Effector CD8-positive, alpha-beta T cell (primary cell): ENCODE measurements at regions not wholly inside any gene's neighbourhood (a gene's known extent, or its start where the extent isn't known, plus 50 kb on each side); places are given as distances from the start of the nearest gene placed in this dataset.

Experiments used
- DNase-seq: peaks from one replicate; lab custom pipeline; 2025; lab: John Stamatoyannopoulos, UW

DNA sequence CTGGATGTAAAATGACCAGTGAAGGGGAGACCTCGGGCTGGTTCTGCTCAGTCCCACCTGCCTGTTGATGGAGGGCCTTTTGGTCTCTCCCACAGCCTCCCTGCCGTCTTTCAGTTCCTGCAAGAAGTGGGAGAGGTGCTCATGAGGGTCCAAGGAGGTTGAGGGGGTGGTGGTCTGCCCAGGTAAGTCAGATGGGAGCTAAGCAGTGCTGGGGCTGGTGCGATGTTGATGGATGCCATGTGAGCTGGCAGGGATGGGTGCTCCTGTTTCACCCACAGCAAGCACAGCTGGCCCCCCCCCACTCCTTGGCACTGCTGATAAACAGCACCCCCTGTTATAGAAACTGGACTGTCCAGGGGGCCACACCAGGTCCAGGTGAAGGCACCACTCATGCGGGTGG is 145.6 kb downstream of the NSG2 start:
- DNase-seq = no peak

DNA sequence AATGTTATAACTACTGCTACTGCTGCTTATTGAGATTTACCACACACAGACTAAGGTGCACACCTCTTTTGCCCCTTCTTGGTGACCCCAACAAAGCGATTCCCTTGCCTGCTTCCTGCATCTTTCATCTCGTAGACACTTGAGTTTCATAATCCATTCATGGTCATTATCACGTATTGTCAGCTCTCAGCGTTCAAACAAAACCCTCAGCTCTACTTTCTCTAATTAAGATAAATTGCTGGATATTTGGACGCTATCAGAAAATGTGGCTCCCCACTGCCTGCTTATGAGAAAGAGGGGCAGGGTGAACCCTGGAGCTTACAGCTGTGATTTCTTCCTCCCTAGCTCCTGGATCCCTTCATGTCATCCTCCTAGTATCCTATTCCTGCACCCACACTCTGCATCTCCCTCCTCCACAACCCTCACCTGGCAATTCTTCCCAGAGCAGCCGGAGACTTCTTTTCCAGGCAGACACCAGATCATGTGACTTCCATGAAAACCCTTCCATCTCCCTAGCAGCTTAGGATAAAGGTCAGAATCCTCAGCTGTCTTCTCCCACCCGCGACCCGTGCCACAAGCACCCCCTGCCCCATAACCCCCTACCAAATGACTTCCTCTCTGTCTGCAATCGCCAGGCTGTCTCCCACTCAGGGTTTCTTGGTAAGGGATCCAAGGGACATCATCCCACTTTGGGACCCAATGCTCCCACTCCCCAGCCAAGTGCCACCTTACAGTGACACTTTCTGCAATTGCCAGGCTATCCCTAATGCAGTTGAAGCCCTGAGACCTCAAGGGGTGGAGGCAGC is 146.5 kb downstream of the NSG2 start:
- no peak for DNase-seq

DNA sequence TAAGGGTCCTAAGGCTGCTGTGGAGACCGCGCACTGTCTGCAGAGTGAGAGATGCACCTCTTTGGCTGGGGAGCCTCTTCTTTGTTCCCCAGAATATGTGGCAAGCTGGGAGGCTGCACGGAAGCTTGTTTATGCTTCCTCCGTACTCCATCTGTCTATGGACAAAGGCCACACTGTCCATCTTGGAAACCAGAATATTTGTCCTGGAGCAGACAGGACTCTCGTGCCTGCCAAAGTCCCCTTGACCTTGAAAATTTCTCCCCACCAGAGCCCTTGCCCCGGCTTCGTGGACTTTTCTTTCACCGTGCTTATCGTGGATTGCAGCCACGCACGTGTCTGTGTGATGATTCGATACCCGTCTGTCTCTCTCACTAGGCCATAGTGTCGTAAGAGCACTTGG is 147.4 kb downstream of the NSG2 start:
- no peak for DNase-seq

DNA sequence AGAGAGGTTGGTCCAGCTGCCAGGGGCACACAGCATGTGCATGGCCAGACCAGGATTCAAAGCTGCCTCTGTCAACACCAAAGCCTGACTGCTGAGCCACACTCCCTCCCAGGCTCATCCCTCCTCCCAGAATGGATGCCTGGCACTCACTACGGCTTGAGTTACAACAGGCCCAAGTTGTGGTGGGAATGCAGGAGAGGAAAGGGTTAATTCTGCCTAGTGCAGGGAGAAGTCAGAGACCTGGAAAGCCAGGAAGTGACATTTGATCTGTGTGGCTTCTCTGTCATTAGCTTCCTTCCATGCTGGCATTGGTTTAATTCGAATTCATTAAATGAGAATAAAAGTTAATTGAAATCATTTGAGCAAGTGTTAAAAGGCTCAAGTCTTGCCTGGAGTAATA is 150.0 kb downstream of the NSG2 start:
- no peak for DNase-seq

DNA sequence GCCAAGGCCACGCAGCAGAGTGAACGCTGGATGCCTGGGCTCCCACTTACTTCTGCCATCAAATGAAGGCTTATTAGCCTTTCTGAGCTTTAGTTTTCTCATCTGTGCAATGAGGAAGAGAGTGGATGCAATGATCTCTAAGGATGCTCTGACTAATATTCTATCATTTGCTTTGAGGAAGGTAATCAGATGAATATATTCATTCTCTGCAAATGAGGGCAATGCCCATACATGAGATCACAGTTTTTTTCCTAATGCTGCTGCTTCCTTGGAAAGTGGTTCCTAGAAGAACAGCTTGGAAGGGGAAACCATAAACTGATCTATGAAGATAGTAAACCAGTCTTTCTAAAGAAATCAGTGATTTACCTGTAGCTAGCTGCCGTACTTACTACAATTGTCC is 152.4 kb downstream of the NSG2 start:
- no peak for DNase-seq

DNA sequence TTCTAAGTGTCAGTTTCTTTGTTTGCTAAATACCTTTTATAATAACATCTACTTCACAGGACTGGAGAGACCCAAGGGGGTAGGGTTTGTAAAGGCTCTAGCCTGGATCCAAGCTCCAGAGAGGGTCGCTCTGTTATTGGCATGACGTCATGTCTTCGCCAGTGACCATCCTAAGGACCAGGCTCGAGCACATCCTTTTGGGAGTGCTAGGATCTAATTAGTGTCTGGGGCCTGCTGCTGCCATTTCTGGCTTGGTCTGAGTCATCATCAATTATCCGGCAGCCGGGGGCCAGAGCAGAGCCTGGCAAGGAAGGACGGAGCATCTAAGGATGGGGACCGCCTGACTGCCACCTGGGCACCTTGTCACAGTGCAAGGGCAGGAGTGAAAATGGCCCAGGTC is 153.0 kb downstream of the NSG2 start:
- no peak for DNase-seq

DNA sequence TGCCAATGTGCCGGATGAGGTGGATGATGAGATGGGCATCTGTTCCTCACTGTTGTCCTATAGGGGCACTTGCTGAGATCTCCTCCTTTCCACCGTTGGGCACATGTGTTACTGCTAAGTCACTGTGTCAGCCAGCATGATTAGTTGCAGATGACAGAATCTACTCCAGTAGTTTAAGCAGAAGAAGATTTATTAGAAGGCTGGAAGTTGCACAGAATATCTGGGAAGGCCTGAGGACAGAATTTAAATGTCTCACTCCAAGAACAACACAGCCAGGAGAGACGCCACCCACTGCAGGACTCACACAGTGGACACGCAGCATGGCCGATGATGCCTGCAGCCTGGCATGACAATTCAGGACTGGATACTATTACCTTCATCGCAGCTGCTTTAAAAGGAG is 157.5 kb downstream of the NSG2 start:
- no peak for DNase-seq

DNA sequence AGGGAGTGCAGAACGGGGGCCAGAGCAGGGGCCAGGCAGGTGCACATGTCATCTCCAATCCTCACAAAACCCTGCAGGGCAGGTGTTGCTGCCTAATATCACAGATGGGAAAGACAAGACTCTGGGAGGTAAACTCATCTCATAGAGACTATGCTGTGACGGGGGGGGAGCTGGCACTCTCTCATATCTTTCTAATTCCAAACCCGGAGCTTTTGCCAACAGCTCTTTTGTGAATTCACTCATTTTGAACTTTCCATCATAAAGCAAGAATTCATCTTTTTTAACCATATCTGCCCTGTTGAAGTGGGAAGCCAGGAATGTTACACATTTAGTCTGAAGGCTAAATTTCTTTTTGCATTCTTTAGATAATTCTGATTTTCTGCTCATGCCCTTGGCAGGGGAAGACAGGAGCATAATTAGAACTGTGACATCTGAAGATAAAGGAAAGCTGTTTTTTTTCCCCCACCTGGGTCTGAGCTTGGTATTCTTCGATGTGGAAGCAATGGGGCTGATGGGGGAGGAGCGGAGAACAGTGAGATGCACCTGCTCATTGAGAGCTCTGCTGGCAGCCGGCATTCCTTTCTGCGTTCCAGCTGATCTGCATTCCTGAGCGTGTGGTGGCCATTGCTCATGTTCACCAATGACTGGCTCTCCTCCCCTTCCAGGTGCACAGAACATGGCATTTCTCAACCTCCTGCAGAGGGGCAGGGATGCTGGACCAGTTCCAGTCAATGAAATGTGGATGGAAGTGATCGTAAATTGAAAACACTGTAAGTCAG is 159.2 kb downstream of the NSG2 start:
- DNase-seq = no peak

DNA sequence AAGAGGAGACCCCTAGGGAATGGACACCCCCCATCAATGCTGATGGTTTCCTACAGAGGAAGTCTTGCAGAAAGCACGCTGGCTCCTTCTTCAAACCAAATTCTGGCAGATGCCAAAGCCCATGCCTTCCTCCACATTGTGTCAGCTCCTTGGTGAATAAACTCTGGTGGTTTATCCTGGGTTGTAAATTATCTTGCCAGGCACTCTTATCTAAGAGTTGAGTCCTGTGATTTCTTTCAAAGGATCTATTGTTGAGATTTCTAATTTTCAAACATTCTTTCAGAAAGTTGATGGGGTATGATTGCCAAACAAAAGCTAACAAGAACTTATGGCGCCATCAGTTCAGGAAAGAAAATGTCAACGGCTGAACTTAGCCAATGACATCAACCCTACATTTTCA is 160.4 kb downstream of the NSG2 start:
- no peak for DNase-seq

DNA sequence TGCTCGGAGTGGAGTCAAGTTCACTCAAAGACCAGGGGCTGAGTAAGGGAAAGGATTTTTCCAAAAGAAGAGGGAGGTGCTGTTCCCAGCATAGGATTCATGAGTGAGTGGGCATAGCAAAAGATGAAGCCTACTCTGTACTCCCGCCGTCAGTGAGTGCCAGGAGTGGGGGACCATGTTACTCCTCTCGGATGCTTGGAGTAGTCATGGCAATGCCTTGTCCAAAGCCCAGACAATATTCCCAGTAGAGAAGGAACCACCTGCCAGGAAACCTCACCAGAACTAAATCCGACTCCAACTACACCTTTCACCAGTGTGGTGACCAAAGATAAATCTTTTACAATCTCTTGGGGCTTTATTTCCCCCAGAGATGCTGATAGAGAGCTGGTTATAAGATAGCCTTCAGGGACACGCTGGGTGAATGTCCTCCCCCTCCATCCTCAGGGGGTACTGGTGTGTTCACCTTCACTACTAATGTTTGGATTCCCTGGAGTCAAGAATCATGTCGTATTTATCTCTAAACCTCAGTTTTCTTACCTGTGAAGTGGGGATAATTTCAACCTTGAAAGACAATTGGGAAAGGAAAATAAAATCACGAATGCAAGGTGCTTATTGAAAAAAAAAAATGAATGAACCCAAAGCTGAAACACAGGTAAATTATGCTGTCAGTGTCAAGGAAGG is 165.2 kb downstream of the NSG2 start:
- DNase-seq = no peak

DNA sequence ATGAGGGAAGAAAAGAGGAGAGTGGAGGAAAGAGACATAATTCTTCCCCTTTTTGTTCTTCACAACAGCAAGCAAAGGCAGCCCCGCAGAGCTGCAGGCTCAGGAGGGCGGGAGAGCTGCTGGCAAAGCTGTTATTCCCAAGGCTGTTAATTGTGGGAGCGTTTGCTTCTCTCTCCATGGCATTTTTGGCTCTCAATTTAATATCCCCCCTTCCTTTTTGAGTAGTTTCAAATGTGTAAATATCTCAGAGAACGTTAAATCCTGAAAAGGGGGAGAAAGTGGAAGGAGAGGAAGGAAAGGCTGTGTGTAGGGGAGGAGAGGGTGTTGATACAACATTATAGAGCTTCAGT is 165.7 kb downstream of the NSG2 start:
- no peak for DNase-seq

DNA sequence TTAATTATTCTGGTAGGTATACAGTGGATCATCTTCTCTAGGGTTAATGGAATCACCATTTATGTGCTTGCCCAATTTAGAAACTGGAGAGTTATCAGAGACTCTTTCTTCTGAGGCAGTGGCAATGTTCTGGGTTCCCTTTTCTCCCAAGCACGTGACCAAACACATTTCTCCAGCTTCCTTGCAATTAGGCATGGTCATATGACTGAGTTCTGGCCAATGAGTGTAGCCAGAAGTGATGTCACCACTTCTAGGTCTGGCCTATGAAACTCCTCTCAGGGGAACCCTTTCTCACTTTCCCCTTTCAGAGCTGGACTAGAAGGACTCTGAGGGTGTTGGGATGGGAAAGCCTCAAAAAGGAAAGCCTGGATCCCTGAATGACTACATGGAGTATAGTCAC is 172.0 kb downstream of the NSG2 start:
- DNase-seq = no peak

DNA sequence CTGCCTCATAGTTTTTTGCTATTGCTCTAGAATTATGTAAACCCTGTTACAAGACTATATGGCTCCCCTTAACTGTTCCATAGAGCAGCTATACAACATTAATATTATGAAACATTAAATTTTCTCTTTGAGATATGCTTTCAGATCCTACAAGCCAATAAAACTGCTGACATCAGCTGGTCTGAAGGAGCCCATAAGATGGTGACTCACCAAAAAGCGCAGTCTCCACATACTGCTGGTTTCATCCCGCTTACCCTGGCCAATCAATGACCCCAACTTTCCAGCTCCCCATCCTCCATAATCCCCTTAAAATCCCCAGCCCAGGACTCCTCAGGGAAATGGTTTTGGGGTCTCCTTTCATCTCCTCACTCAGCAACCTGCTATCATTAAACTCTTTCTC is 172.7 kb downstream of the NSG2 start:
- DNase-seq = no peak

DNA sequence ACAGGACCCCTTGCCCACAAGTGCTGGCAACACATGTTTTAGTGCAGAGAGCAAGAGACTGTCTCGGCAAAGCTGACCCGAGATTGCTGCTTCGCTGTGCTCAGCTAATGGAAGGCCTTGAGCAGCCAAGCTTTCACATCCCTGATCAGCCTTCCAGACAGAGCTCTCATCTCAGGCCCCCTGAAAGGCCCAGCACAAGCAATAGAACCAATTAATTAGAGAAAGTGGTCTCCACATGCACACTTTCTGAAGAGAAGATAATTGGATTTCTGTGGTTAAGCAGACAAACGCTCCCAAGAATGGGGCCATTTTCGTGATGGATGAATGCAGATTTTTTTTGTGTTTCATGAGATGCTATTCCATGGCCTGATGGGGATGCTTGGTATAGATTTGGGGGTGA is 174.9 kb downstream of the NSG2 start:
- DNase-seq = no peak

DNA sequence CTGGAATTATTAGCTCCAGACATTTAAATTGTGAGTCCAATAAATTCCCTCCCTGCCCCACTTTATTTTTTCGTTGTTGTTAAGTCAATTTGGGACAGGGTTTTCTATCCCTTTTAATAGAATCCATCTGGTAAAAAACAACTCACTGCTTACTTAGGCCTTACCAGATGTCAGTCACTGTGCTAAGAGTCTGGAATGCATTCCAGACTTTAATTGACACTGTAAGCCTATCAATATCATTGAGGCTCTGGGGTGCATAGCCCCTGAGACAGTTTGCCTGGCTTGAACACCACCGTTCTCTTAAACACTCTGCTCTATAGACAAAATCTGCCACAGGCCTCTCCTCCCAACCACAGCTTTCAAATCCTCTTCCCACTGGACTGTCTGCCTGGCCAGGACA is 175.9 kb downstream of the NSG2 start:
- DNase-seq = no peak

DNA sequence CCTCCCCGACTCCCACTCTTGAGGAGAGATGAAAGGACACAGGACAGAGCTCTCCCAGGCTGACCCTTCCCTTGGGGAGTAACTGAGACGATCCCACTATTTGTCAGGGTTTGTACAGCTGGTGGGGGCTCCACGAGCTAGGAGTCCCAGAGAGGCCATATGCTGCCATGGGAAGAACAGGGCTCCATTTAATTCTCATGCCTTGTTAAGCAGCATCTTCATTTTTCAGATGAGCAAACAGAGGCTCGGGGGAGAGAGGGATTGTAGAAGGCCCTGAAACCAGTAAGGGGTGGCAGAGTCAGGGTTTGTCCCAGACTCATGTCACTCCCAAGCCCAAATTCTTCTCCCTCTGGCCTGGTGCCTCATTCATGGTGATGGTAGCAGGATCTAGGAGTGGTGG is 176.4 kb downstream of the NSG2 start:
- no peak for DNase-seq

DNA sequence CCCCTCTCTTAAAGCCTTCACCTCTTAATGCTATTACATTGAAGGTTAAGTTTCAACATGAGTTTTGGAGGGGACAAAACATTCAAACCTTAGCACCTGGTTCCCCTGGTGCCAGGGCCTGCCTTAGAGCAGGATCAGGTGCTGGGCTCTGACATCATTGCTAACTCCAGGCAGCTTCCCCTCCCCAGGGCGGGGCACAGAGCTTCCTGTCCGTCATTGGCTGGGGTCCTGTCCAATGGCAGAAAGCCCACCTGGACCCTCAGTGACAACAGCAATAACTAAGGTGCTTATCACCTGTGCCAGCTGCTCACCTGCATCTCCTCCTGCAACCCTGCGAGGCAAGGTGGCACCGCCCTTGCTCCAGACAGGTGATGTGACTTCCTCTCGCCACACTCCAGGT is 177.4 kb downstream of the NSG2 start:
- no peak for DNase-seq

DNA sequence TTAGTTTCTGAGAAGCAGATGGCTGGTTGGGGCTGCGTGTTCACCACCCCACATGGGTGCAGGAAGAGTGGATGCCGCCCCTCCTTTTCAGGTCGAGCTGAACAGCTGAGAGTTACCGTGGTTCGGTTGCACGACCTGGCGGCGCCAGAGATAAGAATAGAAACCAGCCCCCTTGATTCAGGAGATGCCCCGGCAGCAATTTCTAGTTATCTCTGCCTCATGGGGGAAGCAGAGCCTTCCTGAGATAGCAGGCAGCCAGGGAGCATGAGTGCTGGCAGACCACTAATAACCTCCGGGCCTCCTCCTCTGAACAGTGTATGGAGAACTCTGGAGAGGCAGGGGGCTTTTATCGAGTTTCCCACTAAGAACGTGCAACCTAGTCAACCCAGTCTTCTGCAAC is 177.8 kb downstream of the NSG2 start:
- no peak for DNase-seq

DNA sequence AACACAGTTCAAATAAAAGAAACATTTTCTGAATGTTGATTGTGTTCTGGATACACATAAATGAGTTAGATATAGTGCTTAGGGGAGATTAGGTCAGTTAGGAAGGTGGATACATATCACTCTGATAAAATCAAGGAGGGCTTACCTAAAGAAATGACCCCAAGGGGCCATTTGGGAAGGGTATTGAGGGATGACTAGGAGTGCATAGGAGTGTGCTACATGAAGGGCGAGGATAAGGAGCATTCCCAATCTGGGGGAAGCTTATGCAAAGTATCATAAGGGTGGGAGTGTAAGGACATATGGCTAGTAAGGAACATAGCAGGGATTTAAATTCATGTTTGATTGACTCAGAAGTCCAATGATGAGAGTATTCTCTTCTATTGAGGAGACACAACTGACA is 183.6 kb downstream of the NSG2 start:
- no peak for DNase-seq

DNA sequence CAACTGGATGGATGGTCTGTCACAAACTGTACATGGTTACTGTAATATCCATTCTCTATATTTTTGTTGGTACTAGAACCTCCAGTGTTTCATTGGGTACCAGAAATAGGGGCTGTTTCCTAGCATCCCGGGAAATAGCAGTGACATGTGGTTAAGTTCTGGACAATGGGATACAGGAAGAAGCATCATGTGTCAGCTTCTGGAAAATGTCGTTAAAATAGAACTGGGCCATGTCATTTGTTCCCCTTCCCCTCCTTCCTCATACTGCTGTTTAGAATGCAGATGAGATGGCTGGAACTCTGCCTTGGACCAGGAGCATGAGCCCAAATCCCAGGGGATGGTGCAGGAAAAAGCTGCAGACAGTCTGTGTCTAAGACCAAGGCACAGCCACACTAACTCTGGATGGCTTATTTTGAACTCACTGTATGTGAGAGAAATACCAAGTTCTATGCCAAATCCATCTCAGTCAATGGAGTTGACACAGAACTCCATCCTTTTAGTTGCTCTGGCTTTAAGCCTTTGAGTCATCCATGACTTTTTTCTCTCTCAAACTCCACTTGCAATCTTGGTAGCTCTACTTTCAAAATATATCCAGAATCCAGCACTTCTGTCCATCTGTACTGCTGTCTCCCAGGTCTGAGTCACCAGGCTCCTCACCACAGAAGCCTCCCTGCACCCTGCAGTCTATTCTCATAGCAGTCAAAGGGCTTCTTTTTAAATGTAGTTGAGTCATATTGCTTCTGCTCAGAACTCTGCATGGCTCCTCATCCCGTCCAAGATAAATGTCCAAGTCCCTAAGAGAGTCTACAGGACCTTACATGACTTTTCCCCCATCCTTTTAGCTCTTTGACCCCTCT is 184.2 kb downstream of the NSG2 start:
- no peak for DNase-seq

DNA sequence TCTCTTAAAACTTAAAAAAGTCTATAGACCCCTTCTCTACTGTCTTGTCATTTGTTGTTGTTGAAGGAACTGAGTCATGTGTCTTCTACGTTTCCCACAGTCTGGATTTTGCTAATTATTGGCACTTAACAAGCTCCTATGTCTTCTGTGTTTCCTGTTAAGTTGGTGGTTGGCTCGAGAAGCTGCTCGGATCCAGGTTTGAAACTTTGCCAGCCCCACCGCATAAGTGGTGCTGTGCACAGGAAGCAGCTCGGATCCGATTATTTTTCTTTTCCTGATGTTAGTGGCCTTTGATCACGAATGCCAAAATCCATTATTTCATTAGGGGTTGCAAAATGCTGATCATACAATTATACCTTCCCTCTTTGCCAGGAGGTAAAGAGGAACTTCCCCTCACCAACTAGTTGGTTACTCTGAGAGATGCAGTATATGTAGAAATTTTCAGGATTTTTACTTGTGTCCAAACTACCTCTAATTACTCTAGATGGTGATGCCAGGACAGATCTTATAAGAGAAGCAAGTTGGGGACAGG is 186.5 kb downstream of the NSG2 start:
- DNase-seq = no peak

DNA sequence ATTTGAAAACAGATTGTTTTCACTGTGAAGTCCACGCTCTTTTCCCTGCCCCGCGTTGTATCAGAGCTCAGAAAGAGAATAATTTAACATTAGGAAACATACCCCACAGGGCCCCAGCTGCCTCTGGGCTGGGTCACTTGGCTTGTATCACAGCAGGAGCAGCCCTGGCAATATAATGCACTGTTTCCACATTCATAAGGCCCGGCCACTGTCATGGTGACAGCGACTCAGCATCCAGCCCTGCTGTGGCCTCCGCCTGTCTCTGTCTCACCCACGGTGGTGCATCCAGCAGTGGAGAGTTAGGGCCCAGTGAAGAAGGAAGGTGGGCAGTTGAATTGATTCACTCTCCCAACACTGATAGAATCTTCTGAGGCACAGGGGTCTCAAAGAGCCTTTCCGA is 188.9 kb downstream of the NSG2 start:
- DNase-seq = no peak
